ENCODE measurements at regions not wholly inside any gene's neighbourhood (a gene's known extent, or its start where the extent isn't known, plus 50 kb on each side); places are given as distances from the start of the nearest gene placed in this dataset.

DNA sequence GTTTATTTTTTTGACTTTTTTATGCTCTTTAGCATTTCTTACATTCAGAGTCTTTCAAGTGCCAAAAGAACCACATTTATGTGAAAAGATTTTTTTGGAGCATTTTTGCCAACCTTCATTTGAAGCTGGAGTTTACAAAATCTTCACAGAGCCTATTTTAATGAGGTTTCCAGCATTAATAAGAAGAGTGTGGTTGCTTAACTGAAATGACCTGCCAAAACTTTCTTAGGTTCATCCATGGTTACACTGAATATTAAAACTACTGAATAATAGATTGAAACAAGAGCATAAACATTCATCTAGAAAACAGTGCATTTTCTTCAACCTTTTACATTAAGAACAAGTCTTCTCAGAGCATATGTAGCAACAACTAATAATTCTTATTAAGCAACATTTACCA, 672.3 kb upstream of the CXADR start:
- H3K4me3 ChIP-seq (ENCODE audit: low read depth, low read length), result no peak overlapping the region

DNA sequence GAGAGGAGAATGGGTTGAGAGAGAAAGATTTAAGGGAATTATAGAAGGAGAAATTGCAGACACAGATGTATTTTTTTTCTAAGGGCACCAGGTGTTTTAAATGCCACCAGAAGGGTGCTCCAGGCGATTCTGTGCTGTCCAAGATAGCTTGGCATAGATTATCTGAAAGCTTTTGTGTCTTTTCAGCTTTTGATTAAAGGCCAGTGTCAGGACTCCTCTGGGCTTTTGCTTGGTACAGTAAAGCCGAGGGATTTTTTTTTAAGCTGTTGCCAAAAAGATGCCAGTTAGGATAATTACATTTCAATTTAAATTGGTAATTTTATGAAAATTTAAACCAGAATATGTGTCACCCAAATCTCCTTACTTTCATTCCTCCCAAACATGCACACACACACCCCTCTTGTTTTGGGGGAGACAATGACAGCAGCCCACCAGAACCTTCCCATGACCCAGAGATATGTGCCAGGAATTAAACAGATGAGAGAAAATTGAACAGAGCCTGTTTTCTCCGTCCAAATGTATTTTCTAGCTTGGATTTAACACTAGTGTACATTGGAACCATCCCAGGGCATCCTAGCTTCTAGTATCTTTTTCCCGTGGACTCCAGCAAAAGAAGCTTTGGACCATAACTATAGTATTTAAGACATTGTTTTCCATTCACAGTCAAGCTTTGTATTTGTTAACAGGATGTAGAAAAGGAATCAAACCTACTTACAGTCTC, 670.7 kb upstream of the CXADR start:
- no peak for DNase-seq
- TF ChIP-seq, protein P1, sequence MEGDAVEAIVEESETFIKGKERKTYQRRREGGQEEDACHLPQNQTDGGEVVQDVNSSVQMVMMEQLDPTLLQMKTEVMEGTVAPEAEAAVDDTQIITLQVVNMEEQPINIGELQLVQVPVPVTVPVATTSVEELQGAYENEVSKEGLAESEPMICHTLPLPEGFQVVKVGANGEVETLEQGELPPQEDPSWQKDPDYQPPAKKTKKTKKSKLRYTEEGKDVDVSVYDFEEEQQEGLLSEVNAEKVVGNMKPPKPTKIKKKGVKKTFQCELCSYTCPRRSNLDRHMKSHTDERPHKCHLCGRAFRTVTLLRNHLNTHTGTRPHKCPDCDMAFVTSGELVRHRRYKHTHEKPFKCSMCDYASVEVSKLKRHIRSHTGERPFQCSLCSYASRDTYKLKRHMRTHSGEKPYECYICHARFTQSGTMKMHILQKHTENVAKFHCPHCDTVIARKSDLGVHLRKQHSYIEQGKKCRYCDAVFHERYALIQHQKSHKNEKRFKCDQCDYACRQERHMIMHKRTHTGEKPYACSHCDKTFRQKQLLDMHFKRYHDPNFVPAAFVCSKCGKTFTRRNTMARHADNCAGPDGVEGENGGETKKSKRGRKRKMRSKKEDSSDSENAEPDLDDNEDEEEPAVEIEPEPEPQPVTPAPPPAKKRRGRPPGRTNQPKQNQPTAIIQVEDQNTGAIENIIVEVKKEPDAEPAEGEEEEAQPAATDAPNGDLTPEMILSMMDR (IDR thresholded peaks at IDR 0.05; ENCODE audit: low read depth, low read length, missing control alignments), result no peak
- Histone ChIP-seq H3K27ac (no peak overlapping the region), H3K36me3 (replicated peaks) (no peaks in the 10 kb centered on the region), H3K27me3 (replicated peaks) (no peaks in the 10 kb centered on the region), H3K4me3 (ENCODE audit: low read depth, low read length) (no peak overlapping the region)
- in situ Hi-C loops (cut with HindIII; ENCODE audit: low pct_ligation_motif_present, low sequenced_read_pairs), result no loop called here

More for the DNA sequence above, 672.3 kb upstream of the CXADR start:
- no peak for DNase-seq
- no peaks in the 10 kb centered on the region for H3K27me3 ChIP-seq (replicated peaks)
- H3K27ac ChIP-seq, result no peak overlapping the region
- TF ChIP-seq, protein P1 (IDR thresholded peaks at IDR 0.05; ENCODE audit: low read depth, low read length, missing control alignments), result no peak
- in situ Hi-C loops (cut with HindIII; ENCODE audit: low pct_ligation_motif_present, low sequenced_read_pairs), result no loop called here
- no peaks in the 10 kb centered on the region for H3K36me3 ChIP-seq (replicated peaks)

DNA sequence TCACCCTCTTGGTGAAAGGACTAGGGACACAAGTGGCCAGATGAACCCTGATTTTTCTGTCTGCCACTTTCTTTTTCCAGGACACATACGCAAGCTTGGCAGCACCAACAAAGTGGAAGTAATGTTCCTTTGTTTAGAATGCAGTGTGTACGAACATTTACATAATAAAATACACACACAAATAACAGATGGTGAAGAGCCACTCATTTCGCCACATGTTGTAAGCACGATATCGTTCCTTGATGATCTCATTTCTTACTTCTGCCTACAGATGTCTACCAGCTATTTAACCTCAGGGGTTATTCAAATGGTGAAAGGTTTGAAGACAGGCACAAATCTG, 670.2 kb upstream of the CXADR start:
- Histone ChIP-seq H3K27ac (no peak overlapping the region), H3K4me3 (ENCODE audit: low read depth, low read length) (no peak overlapping the region)
- in situ Hi-C loops (cut with HindIII; ENCODE audit: low pct_ligation_motif_present, low sequenced_read_pairs), result no loop called here

DNA sequence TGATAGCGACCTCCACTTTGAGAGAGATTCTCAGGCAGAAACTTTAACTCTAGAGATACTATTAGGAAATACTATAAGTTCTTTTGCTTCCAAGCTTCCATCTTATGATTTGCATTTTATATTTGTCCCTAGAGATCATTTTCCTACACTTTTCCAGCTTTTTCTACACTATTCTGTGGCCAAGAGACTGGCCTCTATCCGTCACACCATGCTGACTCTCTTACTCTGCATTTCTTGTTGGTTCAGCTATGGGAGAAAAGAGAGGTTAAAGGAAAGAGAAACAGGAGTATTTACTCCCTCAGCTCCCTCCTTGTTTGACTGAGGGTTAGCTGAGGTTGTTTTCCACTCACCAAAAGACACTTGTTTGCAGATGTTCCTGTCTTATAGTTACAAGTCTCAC, 665.6 kb upstream of the CXADR start:
- Histone ChIP-seq H3K27ac (no peak overlapping the region), H3K27me3 (replicated peaks) (no peaks in the 10 kb centered on the region), H3K4me3 (ENCODE audit: low read depth, low read length) (no peak overlapping the region), H3K36me3 (replicated peaks) (no peaks in the 10 kb centered on the region)
- in situ Hi-C loops (cut with HindIII; ENCODE audit: low pct_ligation_motif_present, low sequenced_read_pairs), result no loop called here
- no peak for DNase-seq
- TF ChIP-seq, protein P1 (IDR thresholded peaks at IDR 0.05; ENCODE audit: low read depth, low read length, missing control alignments), result no peak

More for the DNA sequence above, 670.2 kb upstream of the CXADR start:
- no peaks in the 10 kb centered on the region for H3K27me3 ChIP-seq (replicated peaks)
- H3K36me3 ChIP-seq (replicated peaks), result no peaks in the 10 kb centered on the region
- TF ChIP-seq, protein P1 (IDR thresholded peaks at IDR 0.05; ENCODE audit: low read depth, low read length, missing control alignments), result no peak
- no peak for DNase-seq

DNA sequence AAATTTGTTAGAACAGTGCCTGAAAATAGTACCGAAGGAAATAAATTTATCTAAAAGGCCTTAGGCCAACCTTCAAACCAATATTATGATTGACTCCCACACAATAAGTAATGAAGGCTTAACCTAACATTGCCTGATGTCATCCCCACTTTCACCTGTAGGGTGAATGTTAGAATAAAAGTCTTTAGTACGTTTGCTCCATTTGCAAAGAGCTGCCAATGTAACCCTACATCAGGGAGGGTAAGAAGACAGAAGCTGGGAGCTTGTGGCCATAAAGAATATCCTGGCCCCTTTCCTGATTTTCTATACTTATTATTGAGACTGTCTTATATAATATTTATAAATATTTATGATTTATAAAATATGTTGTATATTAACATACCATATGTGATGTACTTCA, 661.8 kb upstream of the CXADR start:
- Histone ChIP-seq H3K36me3 (replicated peaks) (no peaks in the 10 kb centered on the region), H3K27ac (no peak overlapping the region), H3K4me3 (ENCODE audit: low read depth, low read length) (no peak overlapping the region), H3K27me3 (replicated peaks) (no peaks in the 10 kb centered on the region)
- in situ Hi-C loops (cut with HindIII; ENCODE audit: low pct_ligation_motif_present, low sequenced_read_pairs), result no loop called here
- TF ChIP-seq, protein P1 (IDR thresholded peaks at IDR 0.05; ENCODE audit: low read depth, low read length, missing control alignments), result no peak
- DNase-seq, result no peak

DNA sequence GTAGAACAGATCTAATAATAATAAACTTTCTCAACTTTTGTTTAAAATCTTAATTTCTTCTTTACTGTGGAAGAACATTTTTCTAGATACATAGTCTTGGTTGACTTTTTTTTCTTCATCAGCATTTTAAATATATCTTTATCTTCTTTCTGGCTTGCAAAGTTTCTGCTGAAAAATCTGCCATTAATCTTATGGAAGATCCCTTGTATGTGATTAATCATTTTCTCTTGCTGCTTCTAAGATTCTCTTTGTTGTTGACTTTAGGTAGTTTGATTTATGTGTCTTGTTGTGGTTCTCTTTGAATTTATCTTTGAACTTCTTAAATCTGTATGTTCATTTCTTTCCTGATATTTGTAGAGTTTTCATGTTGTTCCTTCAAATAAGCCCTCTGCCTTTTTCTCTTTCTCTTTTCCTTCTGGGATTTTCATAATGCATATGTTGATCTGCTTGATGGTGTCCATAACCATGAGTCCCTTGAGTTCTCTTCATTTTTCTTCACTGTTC, 657.6 kb upstream of the CXADR start:
- no peak overlapping the region for H3K27ac ChIP-seq
- no peak for DNase-seq
- TF ChIP-seq, protein P1 (IDR thresholded peaks at IDR 0.05; ENCODE audit: low read depth, low read length, missing control alignments), result no peak
- no peaks in the 10 kb centered on the region for H3K36me3 ChIP-seq (replicated peaks)
- no peak overlapping the region for H3K4me3 ChIP-seq (ENCODE audit: low read depth, low read length)
- in situ Hi-C loops (cut with HindIII; ENCODE audit: low pct_ligation_motif_present, low sequenced_read_pairs), result no loop called here
- no peaks in the 10 kb centered on the region for H3K27me3 ChIP-seq (replicated peaks)
